Body of pancreas (tissue), 4 donors: ENCODE measurements at regions not wholly inside any gene's neighbourhood (a gene's known extent, or its start where the extent isn't known, plus 50 kb on each side); places are given as distances from the start of the nearest gene placed in this dataset.

Experiments used
- POLR2A ChIP-seq, 3 donors: fragments of 450-650 bp; IDR thresholded peaks; one replicate each; pipeline ENCODE4 v1.6.1; 2016; ENCODE audit warnings: antibody characterized with exemption in 3 of 3, mild to moderate bottlenecking in 2 of 3
- TF ChIP-seq, protein P1 (sequence below), 7 experiments: fragments of 450-650 bp in 4 of 7; fragments of 200-600 bp in 3 of 7; sonication (generic) in 3 of 7; IDR thresholded peaks; one replicate each; pipeline ENCODE4 v1.5.1; 2016 to 2019; ENCODE audit warnings: antibody characterized with exemption in 7 of 7

DNA sequence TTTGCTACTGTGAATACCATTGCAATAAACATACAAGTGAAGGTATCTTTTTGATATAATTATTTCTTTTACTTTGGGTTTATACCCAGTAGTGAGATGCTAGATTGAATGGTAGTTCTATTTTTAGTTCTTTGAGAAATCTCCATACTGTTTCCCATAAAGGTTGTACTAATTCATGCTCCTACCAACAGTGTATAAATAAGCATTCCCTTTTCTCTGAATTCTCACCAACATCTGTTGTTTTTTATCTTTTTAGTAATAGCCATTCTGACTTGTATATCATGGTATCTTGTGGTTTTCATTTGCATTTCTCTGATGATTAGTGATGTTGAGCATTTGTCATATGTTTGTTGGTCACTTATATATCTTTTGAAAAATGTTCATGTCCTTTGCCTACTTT is 183.6 kb upstream of the LRFN2 start:
- TF ChIP-seq, protein P1, sequence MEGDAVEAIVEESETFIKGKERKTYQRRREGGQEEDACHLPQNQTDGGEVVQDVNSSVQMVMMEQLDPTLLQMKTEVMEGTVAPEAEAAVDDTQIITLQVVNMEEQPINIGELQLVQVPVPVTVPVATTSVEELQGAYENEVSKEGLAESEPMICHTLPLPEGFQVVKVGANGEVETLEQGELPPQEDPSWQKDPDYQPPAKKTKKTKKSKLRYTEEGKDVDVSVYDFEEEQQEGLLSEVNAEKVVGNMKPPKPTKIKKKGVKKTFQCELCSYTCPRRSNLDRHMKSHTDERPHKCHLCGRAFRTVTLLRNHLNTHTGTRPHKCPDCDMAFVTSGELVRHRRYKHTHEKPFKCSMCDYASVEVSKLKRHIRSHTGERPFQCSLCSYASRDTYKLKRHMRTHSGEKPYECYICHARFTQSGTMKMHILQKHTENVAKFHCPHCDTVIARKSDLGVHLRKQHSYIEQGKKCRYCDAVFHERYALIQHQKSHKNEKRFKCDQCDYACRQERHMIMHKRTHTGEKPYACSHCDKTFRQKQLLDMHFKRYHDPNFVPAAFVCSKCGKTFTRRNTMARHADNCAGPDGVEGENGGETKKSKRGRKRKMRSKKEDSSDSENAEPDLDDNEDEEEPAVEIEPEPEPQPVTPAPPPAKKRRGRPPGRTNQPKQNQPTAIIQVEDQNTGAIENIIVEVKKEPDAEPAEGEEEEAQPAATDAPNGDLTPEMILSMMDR (IDR thresholded peaks at IDR 0.05) = no peak
- no peak for TF ChIP-seq POLR2A (IDR thresholded peaks at IDR 0.05)
